Gastroesophageal sphincter (tissue), 4 donors: ENCODE measurements at regions not wholly inside any gene's neighbourhood (a gene's known extent, or its start where the extent isn't known, plus 50 kb on each side); places are given as distances from the start of the nearest gene placed in this dataset.

ENCODE experiments used
- ATAC-seq: fragments of 150-250 bp; one replicate; pipeline ENCODE4 v1.9.1; 2016; ENCODE audit warnings: mild to moderate bottlenecking, moderate library complexity
- H3K27ac ChIP-seq, 4 donors: fragments of 200-600 bp; sonication (generic) in 3 of 4; 1 replicate in 3 of 4; 2 replicates in 1 of 4; pipeline ENCODE4 v1.5.1; 2016 to 2019
- H3K27me3 ChIP-seq: fragments of 200-600 bp; sonication (generic); one replicate; pipeline ENCODE4 v1.5.1; 2019
- H3K36me3 ChIP-seq, 2 donors: fragments of 200-600 bp; sonication (generic); one replicate each; pipeline ENCODE4 v1.5.1; 2019; ENCODE audit warnings: control low read depth in 1 of 2
- H3K4me1 ChIP-seq, 3 donors: fragments of 200-600 bp; sonication (generic); 1 replicate in 2 of 3; 2 replicates in 1 of 3; pipeline ENCODE4 v1.5.1; 2016 to 2019; ENCODE audit warnings: control low read depth in 2 of 3
- H3K4me3 ChIP-seq, 2 donors: fragments of 200-600 bp; sonication (generic); one replicate each; pipeline ENCODE4 v1.5.1; 2019; ENCODE audit warnings: mild to moderate bottlenecking in 1 of 2, moderate library complexity in 1 of 2
- H3K9me3 ChIP-seq, 3 donors: fragments of 200-600 bp; sonication (generic); one replicate each; pipeline ENCODE4 v1.5.1; 2017 to 2019; ENCODE audit warnings: control low read depth in 2 of 3
- EP300 ChIP-seq: sonication (generic); formaldehyde crosslinking; IDR thresholded peaks from one replicate; pipeline ENCODE4 v1.6.1; 2017; ENCODE audit warnings: antibody characterized with exemption, mild to moderate bottlenecking
- POLR2A ChIP-seq, 2 donors: fragments of 450-650 bp; IDR thresholded peaks; one replicate each; pipeline ENCODE4 v1.6.1; 2017; ENCODE audit warnings: antibody characterized with exemption in 2 of 2, mild to moderate bottlenecking in 2 of 2, moderate library complexity in 1 of 2
- POLR2AphosphoS5 ChIP-seq: sonication (generic); formaldehyde crosslinking; IDR thresholded peaks from one replicate; pipeline ENCODE4 v1.6.1; 2017; ENCODE audit warnings: antibody characterized with exemption
- WGBS, 2 donors: methylation state at CpG; one replicate each; pipeline ENCODE4 v1.1.5; 2018; ENCODE audit warnings: low coverage in 1 of 2; 5-methylcytosine and 5-hydroxymethylcytosine counted together
- TF ChIP-seq, protein P1 (sequence below), 4 experiments: fragments of 200-600 bp in 2 of 4; fragments of 450-650 bp in 2 of 4; sonication (generic) in 1 of 4; IDR thresholded peaks; one replicate each; pipeline ENCODE4 v1.5.1; 2017 to 2019; ENCODE audit warnings: antibody characterized with exemption in 4 of 4, mild to moderate bottlenecking in 2 of 4, moderate library complexity in 2 of 4

DNA sequence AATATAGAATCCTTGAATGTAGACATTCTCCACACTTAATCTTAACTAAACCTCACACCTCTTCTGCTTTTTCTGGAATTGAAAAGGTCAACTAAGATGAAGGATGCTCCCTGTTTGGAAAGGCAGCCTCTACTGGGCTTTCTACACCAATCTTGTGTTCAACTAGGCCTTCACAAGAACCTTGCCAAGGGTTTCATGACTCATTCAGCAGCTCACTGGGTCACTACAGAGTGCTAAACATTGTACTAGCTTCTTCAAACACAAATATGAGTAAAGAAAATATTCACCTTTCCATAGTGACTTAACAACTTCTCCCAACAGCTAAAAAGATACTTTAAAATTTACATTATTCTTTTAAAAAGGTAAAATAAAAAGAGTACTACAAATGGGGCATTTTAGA, 135.3 kb upstream of the PRMT6 start:
- TF ChIP-seq EP300 (no peak), POLR2A (IDR thresholded peaks at IDR 0.05) (no peak), POLR2AphosphoS5 (no peak)
- TF ChIP-seq, protein P1, sequence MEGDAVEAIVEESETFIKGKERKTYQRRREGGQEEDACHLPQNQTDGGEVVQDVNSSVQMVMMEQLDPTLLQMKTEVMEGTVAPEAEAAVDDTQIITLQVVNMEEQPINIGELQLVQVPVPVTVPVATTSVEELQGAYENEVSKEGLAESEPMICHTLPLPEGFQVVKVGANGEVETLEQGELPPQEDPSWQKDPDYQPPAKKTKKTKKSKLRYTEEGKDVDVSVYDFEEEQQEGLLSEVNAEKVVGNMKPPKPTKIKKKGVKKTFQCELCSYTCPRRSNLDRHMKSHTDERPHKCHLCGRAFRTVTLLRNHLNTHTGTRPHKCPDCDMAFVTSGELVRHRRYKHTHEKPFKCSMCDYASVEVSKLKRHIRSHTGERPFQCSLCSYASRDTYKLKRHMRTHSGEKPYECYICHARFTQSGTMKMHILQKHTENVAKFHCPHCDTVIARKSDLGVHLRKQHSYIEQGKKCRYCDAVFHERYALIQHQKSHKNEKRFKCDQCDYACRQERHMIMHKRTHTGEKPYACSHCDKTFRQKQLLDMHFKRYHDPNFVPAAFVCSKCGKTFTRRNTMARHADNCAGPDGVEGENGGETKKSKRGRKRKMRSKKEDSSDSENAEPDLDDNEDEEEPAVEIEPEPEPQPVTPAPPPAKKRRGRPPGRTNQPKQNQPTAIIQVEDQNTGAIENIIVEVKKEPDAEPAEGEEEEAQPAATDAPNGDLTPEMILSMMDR (IDR thresholded peaks at IDR 0.05) = no peak
- no peak overlapping the region for H3K4me3 ChIP-seq

DNA sequence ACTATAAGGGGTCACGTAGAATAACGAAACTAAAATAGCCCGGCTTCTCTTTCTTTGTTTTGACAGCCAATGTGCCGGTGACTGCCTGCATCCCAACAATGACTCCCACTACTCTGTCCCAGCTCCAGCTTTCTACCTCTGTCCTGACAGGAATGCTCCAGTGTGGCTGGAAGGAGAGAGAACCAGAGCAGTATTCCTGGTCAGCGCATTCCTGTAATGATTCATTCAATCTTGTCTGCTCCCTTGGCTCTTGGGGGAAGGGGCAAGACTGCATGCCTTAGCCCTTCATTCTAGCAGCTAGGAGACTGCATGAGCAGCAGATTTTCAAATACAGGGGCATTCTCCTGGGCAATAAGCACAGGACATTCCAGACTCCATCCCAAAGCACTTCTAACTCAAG, 132.1 kb upstream of the PRMT6 start:
- TF ChIP-seq EP300 = no peak
- no peak for TF ChIP-seq POLR2AphosphoS5
- no peak for TF ChIP-seq POLR2A (IDR thresholded peaks at IDR 0.05)
- TF ChIP-seq, protein P1 (IDR thresholded peaks at IDR 0.05) = no peak
- H3K4me3 ChIP-seq = no peak overlapping the region
- 23 to 76% methylated on average over 4 to 5 of the region's 5 CpGs for WGBS, 2 donors
- no peaks in the 10 kb centered on the region for H3K9me3 ChIP-seq
- H3K4me1 ChIP-seq = no peaks in the 10 kb centered on the region
- H3K27ac ChIP-seq = no peak overlapping the region
- no peak for ATAC-seq
- no peaks in the 10 kb centered on the region for H3K27me3 ChIP-seq
- H3K36me3 ChIP-seq = no peaks in the 10 kb centered on the region

More for the DNA sequence above, 135.3 kb upstream of the PRMT6 start:
- no peak for ATAC-seq
- H3K27me3 ChIP-seq = no peaks in the 10 kb centered on the region
- H3K9me3 ChIP-seq = no peaks in the 10 kb centered on the region
- H3K4me1 ChIP-seq = no peaks in the 10 kb centered on the region
- H3K27ac ChIP-seq = no peak overlapping the region
- no peaks in the 10 kb centered on the region for H3K36me3 ChIP-seq

DNA sequence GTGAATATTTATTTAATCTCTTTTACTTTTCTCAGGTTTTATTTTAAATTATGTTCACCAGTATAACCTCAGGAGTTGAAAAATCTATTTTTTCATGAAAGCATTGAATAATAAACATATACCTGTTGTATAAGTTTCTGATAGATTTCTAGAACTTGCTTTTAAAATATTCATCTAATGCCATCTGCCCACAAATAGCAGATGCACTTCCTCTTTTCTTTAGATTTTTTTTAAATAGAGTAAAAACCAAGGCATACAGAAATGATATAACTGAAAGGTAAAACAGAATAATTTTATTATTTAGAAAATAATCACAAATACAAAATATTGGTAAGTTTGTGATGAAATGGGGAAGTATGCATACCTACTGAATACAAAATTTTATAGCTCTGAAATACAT, 130.7 kb upstream of the PRMT6 start:
- Histone ChIP-seq H3K4me3 (no peak overlapping the region), H3K36me3 (no peaks in the 10 kb centered on the region), H3K9me3 (no peaks in the 10 kb centered on the region), H3K27ac (no peak overlapping the region), H3K4me1 (no peaks in the 10 kb centered on the region), H3K27me3 (no peaks in the 10 kb centered on the region)
- ATAC-seq = no peak
- no peak for TF ChIP-seq EP300
- no peak for TF ChIP-seq POLR2AphosphoS5
- TF ChIP-seq, protein P1 (IDR thresholded peaks at IDR 0.05) = no peak
- no peak for TF ChIP-seq POLR2A (IDR thresholded peaks at IDR 0.05)

DNA sequence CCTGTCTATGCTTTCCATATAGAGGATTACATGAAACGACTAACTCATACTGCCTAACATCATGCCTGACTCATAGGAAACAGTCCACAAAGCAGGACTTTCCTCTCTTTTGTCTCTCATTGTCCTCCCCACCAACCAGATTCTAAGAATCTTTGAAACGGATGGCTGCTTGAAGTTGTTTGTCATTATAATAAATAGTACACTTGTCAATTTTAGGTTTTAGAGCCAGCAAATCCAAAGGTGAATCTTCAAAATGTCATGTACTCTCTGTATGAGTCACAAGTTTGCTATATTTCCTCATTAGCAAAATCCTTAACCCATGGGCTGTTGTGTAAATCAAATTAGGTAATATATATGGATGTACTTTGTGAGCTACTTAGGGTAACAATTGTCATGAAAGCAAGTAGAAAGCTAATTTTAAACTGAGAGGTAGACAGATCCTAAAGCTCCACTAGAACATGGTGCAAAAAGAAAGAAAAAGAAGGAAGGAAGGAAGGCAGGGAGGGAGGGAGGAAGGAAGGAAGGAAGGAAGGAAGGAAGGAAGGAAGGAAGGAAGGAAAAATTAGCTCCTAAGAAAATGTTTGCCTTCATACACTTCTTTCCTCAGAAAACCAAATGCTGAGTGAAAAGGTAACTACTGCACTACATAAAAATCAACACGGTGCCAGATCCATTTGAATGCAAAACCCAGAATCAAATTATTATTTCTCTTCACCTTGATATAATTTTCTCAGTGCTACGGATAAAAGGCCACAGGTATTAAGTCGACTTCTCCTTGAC, 129.5 kb upstream of the PRMT6 start:
- Histone ChIP-seq H3K4me1 (no peaks in the 10 kb centered on the region), H3K36me3 (no peaks in the 10 kb centered on the region), H3K27me3 (no peaks in the 10 kb centered on the region), H3K27ac (no peak overlapping the region), H3K9me3 (no peaks in the 10 kb centered on the region), H3K4me3 (no peak overlapping the region)
- WGBS, 2 donors = 81 to 82% methylated on average over 5 of the region's 5 CpGs
- TF ChIP-seq, protein P1 (IDR thresholded peaks at IDR 0.05) = no peak
- no peak for TF ChIP-seq EP300
- no peak for TF ChIP-seq POLR2A (IDR thresholded peaks at IDR 0.05)
- TF ChIP-seq POLR2AphosphoS5 = no peak
- ATAC-seq = no peak

DNA sequence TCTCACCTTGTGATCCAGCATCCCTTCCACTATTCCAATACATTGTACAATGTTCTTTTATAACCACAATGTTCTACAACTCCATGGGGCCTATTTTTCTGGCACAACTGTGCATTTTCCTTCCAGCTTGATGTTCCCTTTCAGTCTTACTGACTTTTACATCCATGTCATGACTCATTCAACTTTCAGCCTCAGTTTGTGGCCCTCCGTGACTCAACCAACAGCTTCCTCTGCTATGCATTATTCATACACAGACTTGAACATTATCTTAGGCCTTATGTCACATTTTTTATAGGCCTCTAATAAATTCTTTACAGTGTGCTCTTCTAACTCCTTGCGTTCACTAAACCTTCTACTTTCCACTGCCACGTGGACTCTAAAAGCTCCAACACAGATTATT, 119.4 kb upstream of the PRMT6 start:
- Histone ChIP-seq H3K9me3 (no peaks in the 10 kb centered on the region), H3K27me3 (no peaks in the 10 kb centered on the region), H3K4me1 (no peaks in the 10 kb centered on the region), H3K27ac (no peak overlapping the region), H3K36me3 (no peaks in the 10 kb centered on the region), H3K4me3 (no peak overlapping the region)
- ATAC-seq = no peak
- TF ChIP-seq POLR2A (IDR thresholded peaks at IDR 0.05) (no peak), EP300 (no peak), POLR2AphosphoS5 (no peak)
- TF ChIP-seq, protein P1 (IDR thresholded peaks at IDR 0.05) = no peak
- WGBS, 2 donors = 53 to 57% methylated on average over 3 of the region's 3 CpGs
